ENCODE measurements at regions not wholly inside any gene's neighbourhood (a gene's known extent, or its start where the extent isn't known, plus 50 kb on each side); places are given as distances from the start of the nearest gene placed in this dataset.

GRCh38 chr7:113207441-113207840 is 89.1 kb upstream of the SMIM30 start:
- TF ChIP-seq HES2 (IDR thresholded peaks at IDR 0.05) = no peak
- no peak for TF ChIP-seq CEBPB (IDR thresholded peaks at IDR 0.05)
- Histone ChIP-seq H3K27ac (no peak overlapping the region), H3K4me3 (no peak overlapping the region), H3K4me2 (no peak overlapping the region), H3K9me3 (no peaks in the 10 kb centered on the region), H3K4me1 (no peaks in the 10 kb centered on the region)
- 0% methylated on average over 3 of the region's 3 CpGs for WGBS (ENCODE audit: missing lambda C conversion rate)
- FAIRE-seq (no peak), DNase-seq (ENCODE audit: low read depth in 1 of 2, low spot score in 1 of 2) (no peak), ATAC-seq (no peak)
- CTCF ChIA-PET = no interaction called here
- POLR2A ChIA-PET = no interaction called here

- Histone ChIP-seq H3K4me1 (no peaks in the 10 kb centered on the region), H3K9me3 (no peaks in the 10 kb centered on the region), H3K27ac (no peak overlapping the region), H3K4me3 (no peak overlapping the region), H3K4me2 (no peak overlapping the region)
- POLR2A ChIA-PET = no interaction called here
- no peak for TF ChIP-seq CEBPB (IDR thresholded peaks at IDR 0.05)
- DNase-seq (ENCODE audit: low read depth in 1 of 2, low spot score in 1 of 2) (no peak), ATAC-seq (no peak), FAIRE-seq (no peak)
- CTCF ChIA-PET = no interaction called here
Measured at GRCh38 chr7:113204415-113204814, 86.1 kb upstream of the SMIM30 start.

GRCh38 chr7:113202284-113202683 is 83.9 kb upstream of the SMIM30 start:
- TF ChIP-seq MAZ (IDR thresholded peaks at IDR 0.05; ENCODE audit: borderline replicate concordance, low read depth, low read length) = no peak
- TF ChIP-seq TP53 (CRISPR knock-in tag; IDR thresholded peaks at IDR 0.05) = no peak
- TF ChIP-seq RNF2 (IDR thresholded peaks at IDR 0.05; ENCODE audit: borderline replicate concordance, low read depth) = no peak
- no peak for TF ChIP-seq HOXA7 (CRISPR knock-in tag; IDR thresholded peaks at IDR 0.05)
- TF ChIP-seq RCOR1 (IDR thresholded peaks at IDR 0.05; ENCODE audit: low read depth, low read length) = no peak
- no peak for TF ChIP-seq BHLHE40 (IDR thresholded peaks at IDR 0.05; ENCODE audit: low read depth, low read length)
- TF ChIP-seq EP300 (IDR thresholded peaks at IDR 0.05) = no peak
- TF ChIP-seq EHMT2 (IDR thresholded peaks at IDR 0.05; ENCODE audit: low read depth) = no peak
- TF ChIP-seq NPAS2 (CRISPR knock-in tag; IDR thresholded peaks at IDR 0.05; ENCODE audit: borderline replicate concordance) = no peak
- no peak for TF ChIP-seq RAD21 (conservative IDR thresholded peaks at IDR 0.05 in 1 of 2, IDR thresholded peaks at IDR 0.05 in 1 of 2)
- no peak for TF ChIP-seq MAX (IDR thresholded peaks at IDR 0.05)
- TF ChIP-seq HEYL (CRISPR knock-in tag; IDR thresholded peaks at IDR 0.05) = no peak
- TF ChIP-seq ESRRA (IDR thresholded peaks at IDR 0.05; ENCODE audit: borderline replicate concordance, low read length) = no peak
- no peak for TF ChIP-seq ELK1 (IDR thresholded peaks at IDR 0.05; ENCODE audit: low read depth, low read length)
- no peak for TF ChIP-seq BCL3 (IDR thresholded peaks at IDR 0.05)
- FAIRE-seq = no peak
- no peak for DNase-seq (ENCODE audit: low read depth in 1 of 2, low spot score in 1 of 2)
- Histone ChIP-seq H3K9me3 (no peaks in the 10 kb centered on the region), H3K4me1 (no peaks in the 10 kb centered on the region), H3K4me2 (no peak overlapping the region), H3K4me3 (no peak overlapping the region), H3K27ac (no peak overlapping the region)
- ATAC-seq = no peak
- POLR2A ChIA-PET = no interaction called here
- CTCF ChIA-PET = no interaction called here

- TF ChIP-seq REST (IDR thresholded peaks at IDR 0.05) = no peak
- TF ChIP-seq ZNF302 (CRISPR knock-in tag; IDR thresholded peaks at IDR 0.05) = no peak
- no peak overlapping the region for H3K4me3 ChIP-seq
- 4% methylated on average over 2 of the region's 2 CpGs for WGBS (ENCODE audit: missing lambda C conversion rate)
- ATAC-seq (no peak), FAIRE-seq (no peak), DNase-seq (ENCODE audit: low read depth in 1 of 2, low spot score in 1 of 2) (no peak)
- ChIA-PET POLR2A (no interaction called here), CTCF (no interaction called here)
- H3K9me3 ChIP-seq = no peaks in the 10 kb centered on the region
- H3K4me1 ChIP-seq = no peaks in the 10 kb centered on the region
- H3K4me2 ChIP-seq = no peak overlapping the region
- no peak overlapping the region for H3K27ac ChIP-seq
Measured at GRCh38 chr7:113200281-113200680, 81.9 kb upstream of the SMIM30 start.

Data from A549 (cell line).